ENCODE measurements at regions not wholly inside any gene's neighbourhood (a gene's known extent, or its start where the extent isn't known, plus 50 kb on each side); places are given as distances from the start of the nearest gene placed in this dataset.

DNA sequence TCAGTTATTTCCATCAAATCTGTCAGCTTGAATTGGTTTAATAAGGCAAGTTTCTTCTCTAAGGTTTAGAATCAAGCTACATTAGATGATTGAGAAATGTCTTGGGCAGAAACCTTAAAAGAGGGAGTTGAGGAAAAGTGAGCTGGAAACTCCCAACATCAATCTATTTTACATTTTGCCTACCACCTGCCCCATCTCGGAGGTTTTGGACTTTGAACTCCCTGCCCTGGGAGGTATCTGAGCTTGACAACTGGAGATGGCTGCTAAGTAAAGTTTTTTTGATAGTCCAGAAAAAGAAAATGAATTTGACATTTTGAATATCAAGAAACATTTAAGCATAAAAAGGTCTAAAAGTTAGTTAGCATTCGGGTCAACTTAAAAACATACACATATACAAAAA, 234.2 kb downstream of the NFKBIZ start:
- TF ChIP-seq, protein P1, sequence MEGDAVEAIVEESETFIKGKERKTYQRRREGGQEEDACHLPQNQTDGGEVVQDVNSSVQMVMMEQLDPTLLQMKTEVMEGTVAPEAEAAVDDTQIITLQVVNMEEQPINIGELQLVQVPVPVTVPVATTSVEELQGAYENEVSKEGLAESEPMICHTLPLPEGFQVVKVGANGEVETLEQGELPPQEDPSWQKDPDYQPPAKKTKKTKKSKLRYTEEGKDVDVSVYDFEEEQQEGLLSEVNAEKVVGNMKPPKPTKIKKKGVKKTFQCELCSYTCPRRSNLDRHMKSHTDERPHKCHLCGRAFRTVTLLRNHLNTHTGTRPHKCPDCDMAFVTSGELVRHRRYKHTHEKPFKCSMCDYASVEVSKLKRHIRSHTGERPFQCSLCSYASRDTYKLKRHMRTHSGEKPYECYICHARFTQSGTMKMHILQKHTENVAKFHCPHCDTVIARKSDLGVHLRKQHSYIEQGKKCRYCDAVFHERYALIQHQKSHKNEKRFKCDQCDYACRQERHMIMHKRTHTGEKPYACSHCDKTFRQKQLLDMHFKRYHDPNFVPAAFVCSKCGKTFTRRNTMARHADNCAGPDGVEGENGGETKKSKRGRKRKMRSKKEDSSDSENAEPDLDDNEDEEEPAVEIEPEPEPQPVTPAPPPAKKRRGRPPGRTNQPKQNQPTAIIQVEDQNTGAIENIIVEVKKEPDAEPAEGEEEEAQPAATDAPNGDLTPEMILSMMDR (IDR thresholded peaks at IDR 0.05): no peak
- TF ChIP-seq POLR2AphosphoS5 (IDR thresholded peaks at IDR 0.05) (no peak), POLR2A (IDR thresholded peaks at IDR 0.05) (no peak)
